Daoy (cell line): ENCODE measurements at regions not wholly inside any gene's neighbourhood (a gene's known extent, or its start where the extent isn't known, plus 50 kb on each side); places are given as distances from the start of the nearest gene placed in this dataset.

Source experiments
- DNase-seq: peaks from one replicate; pipeline ENCODE4 v3.0.0-alpha.2; 2015; ENCODE audit warnings: low read depth

DNA sequence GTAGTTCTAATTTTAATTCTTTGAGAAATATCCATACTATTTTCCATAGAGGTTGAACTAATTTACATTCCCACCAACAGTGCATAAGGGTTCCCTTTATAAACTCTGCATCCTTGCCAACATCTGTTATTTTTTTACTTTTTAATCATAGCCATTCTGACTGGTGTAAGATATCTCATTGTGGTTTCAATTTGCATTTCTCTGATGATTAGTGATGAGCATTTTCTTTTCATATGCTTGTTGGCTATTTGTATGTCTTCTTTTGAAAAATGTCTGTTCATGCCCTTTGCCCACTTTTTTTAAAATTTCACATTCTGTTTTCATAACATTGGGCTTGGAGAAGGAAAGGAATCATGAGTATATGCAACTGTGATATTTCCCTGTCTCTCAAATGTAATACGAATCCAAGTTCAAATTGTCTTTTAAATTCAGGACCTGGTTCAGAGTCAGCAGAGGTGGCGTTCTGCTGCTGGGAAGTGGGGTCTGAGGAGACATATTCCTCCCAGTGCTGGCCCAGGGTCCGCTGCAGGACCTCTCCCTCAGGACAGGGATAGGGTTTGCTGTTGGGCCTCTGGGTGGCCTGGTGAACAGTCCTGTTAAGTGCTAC, 81.2 kb upstream of the ETV6 start:
- DNase-seq, result no peak

DNA sequence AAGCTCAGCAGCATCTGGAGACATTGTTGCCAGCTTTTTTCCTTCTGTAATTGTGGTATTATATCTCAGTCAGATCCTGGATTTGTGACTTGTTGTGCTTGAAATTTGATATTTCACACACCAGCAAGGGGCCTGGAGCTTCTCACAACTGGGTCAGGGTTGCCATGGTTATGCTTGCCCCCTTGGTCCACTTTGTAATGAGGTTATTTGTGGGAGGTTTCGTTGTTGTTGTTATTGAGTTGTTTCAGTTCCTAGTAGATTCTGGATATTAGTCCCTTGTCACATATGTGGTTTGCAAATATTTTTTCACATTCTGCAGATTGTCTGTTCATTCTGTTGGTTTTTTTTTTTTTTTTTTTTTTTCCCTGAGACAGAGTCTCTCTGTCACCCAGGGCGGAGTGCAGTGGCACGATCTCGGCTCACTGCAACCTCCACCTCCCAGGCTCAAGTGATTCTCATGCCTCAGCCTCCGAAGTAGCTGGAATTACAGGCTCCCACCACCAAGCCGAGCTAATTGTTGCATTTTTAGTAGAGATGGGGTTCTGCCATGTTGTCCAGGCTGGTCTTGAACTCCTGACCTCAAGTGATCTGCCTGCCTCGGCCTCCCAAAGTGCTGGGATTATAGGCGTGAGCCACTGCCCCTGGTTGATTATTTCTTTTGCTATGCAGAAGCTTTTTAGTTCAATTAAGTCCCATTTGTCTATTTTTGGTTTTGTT, 80.6 kb upstream of the ETV6 start:
- DNase-seq, result no peak

DNA sequence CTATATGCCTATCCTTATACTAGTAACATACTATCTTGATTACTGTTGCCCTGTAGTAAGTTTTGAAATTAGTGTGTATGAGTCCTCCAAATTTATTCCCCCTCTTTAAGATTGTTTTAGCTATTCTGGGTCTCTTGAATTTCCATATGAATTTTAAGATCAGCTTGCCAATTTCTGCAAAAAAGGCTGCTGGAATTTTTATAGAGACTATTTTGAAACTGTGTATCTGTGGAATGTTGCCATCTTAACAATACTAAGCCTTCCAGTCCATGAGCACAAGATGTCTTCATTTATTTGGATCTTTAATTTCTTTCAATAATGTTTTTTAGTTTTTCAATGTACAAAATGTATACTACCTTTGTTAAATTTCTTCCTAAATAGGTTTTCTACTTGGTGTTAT, 79.8 kb upstream of the ETV6 start:
- no peak for DNase-seq

DNA sequence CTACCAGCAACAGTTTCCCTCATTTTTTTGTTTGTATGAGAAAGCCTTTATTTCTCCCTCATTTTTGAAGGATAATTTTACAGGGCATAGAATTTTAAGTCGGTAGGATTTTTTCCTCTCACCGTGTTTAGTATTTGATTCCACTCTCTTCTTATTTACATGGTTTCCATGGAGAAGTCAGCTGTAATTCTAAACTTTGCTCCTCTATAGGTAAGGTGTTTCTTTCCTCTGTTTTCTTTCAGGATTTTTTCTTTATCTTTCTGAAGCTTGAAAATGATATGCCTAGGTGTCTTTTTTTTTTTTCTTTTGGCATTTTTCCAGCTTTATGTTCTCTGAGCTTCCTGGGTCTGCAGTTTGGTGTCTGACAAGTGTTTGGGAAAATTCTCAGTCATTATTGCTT, 75.6 kb upstream of the ETV6 start:
- no peak for DNase-seq

DNA sequence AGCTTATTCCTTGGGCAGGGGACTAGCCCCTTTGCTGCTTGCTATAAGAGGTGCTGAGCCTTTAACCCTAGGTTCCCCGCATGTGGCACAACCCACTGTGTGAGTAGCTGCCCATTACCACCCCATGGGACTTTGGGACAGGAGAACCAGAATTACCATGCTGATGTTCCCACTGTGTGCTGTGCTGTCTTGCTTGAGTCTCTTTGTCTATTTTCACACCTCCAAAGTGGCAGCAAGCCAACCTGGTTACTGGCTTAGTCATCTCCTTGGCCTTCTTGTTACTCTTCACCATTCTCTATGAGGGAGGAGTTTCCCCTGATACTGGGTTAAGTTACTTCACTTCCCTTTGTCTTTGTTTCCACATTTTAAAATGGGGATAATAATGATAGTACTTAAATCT, 73.4 kb upstream of the ETV6 start:
- DNase-seq, result peak; percentile 33

DNA sequence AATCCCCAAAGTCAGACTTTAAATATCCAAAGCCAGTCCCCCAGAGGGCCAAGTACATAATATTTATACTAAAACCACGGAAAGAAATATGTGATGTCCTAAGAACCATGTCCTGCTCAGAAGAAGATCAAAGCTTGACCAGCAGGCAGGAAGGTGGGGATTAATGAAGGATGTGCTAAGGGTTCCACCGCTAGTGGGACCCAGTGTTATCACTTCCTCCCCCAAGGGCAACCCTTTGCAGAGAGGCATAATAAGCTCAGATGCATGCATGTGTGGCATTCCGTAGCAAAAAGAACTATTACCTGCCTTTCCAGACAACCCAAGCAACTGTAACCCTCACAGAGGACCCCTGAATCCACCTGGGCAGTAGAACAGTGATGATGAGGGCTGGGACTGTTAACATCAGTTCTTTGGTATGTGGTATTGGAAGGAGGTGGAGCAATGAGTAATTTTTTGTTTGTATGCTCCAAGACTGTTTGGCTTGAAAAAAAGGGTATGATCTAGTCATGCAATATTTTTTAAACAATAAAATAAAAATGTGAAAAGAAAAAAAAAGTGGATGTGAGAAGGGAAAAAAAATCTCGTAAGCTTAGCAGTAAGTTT, 71.7 kb upstream of the ETV6 start:
- no peak for DNase-seq

DNA sequence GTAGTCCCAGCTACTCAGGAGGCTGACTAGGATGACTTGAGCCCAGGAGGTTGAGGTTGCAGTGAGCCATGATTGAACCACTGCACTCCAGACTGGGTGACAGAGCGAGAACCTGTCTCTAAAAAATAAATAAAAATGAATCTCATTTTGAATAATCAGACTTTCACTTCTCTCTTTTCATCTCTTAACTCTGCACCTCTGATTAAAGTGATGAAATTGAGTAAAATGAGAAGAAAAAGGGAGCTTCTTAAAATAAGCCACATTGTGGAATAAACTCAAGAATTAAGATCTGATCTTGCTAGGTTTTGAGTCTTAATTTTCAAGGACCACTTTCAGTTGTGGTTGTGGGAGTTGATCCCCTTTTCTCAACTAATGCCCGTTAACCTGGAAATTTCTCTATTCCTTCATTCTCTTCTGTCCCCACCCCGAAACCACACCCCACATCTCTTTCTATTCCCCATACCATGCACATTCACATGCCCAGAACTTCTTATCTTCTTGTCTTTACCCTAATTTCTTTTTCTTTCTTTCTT, 70.9 kb upstream of the ETV6 start:
- no peak for DNase-seq

DNA sequence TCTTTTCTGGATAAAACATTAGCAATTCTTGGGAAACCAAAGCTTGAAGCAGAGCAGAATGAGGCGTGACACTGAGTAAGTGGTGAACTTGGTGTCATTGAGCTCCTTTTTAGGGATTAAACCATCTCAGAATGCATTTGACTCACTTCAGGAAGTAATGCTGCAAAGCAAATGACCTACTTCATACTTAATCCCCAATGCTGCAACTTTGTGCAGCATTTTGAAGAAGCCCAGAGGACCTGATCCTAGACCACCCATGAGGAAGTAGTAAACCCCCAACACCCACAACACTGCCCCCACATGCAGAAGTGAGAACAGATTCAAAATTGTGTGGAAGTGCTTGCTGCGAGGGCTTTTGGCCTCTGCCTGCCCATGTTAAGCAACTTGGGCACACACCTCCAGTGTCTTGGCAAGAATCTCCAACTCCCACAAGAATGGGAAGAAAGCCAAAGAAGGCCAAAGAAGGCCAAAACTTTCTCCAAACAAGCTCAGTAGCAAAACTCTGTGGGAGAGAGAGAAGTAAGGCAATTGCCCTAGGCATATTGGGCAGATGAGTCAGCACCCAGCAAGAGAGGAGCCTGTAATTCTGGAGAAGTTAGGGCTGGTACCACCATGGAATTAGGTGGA, 69.2 kb upstream of the ETV6 start:
- peak; percentile 78 for DNase-seq

DNA sequence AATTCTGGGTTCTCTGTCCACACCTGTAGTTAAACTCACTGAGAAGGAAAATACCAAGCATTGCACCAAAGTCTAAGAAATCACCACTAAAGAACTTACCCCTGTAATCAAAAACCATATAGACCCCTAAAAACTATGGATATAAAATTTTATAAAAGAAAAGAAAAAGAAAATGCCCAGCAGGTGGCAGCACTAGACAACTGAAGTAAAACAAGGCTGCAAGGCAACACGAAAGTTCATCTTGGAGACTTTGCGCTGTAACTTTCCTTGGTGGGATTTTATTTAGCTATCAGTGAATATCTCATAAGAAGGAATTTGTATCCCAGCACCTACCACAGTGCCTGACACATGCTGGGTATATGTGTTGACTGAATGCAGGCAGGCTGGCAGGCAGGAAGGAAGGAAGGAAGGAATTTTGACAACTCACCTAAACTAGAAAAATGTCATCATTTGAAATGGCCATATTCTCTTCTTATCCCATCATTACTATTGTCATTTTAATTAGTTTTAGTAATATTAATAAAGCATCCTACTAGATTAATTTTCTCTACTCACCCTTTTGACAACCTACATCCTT, 68.2 kb upstream of the ETV6 start:
- peak; percentile 43 for DNase-seq

DNA sequence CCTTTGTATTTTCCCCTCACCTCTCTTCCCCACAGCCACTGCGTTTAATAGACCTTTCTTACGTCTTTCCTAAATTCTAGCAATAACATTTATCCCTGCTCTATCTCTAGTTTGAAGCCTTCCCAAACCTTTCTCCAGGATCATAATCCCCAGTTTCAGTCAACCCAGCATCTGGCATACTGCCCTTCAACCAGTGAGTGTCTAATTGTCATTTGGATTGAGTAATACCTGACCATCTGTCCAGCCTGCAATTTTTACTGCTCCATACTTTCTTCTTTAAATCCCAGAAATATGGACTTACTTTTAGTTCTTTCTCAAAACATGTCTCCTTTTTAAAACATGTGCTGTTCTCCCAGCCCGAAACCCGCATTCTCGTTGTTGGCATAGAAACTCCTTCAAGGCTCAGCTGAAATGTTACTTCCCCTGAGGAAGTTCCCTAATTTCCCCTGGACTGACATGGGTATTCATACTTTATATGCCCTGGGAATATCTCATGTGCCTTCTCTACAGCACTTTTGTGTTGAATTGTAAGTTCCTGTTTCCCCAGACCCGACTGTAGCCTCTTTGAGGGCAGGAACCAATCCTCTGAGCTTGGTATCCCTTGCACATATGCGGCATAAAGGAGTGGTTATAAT, 65.1 kb upstream of the ETV6 start:
- no peak for DNase-seq

DNA sequence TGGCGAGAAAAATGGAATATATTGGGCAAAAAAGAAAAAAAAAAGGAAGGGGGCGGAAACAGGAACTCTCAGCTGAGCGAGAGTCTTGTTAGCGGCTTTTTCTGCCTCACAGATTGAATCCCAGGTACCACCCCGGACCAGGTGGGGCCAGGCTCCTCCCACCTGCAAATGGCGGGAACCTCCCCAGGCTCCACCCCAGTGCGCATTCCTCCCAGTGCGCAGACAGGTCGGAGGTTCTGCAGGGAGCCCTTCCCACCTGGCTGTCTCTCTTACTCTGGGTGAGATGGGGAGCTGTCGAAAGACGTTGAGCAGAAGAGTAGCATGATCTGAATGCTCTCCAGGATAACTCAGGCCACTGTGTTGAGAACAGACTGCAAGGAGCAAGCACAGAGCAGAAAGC, 57.0 kb upstream of the ETV6 start:
- DNase-seq, result no peak

DNA sequence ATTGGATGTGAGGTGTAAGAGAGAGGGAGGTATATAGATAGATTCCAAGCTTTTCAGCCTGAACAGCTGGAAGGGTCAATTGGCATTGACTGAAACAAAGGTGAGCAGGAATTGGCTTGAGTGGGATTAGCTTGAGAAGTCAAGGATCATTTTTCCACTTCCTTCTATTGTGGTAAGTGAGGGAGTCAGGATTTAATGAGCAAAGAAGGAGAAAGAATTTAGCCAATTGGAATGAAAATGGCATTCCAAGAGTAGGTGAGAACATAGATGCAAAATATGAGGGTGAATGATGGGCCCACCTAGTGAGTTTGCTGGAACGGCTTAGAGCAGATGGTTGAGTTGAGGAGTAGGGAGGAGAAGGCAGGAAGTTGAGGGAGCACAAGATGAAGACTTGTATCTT, 56.5 kb upstream of the ETV6 start:
- DNase-seq, result no peak

DNA sequence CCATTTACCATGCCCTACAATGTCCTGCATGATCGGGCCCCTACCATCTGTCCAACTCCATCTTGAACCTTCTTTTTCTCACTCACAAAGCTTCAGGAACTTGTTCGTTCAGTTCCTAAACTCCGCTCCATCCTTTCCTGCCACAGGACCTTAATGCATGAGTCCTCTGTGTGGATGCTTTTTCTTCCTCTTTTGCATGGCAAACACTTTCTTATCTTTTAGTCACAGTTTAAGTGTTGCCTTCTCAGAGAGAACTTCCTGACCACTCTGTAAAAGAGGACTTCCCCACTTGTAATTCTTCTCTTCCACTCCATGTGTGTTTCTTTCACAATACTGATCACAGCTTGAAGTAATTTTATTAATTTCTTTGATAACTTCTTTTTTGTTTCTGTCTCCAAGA, 54.4 kb upstream of the ETV6 start:
- DNase-seq, result no peak

DNA sequence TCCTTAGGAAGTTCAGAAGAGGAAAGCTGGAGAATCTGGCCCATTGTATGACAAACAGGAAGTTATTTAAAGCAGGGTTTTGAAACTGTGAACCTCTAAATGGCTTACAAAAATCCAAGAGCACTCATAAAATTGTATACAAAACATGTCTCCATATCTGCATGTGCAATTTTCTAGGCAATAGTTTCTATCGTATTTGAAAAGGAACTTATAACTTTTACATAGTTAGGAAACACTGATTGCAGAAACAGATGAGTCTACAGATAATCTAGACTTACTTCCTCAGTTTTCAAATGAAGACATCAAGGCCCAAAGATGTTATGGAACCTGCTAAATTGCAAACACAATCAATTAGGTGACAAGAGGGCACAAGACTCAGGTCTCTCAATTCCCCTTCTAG, 53.3 kb upstream of the ETV6 start:
- DNase-seq, result no peak

DNA sequence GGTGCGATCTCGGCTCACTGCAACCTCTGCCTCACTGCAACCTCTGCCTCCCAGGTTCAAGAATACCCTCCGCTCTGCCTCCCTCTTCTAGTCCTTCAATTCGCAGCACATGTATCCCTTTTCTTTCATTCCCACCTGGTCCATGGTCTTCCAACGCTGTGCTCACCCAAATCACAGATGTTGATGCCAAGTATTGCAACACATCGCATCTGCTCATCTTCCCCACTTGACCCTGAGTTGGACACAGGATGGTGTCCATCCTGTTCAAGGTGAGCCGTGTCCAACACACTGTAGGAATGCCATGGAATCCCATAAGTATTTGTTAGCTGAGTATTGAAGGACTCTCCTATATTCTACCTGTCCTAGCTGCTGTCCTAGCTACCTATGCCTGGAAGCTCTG, 50.6 kb upstream of the ETV6 start:
- DNase-seq, result no peak
